Breast epithelium (tissue), 4 donors: ENCODE measurements at regions not wholly inside any gene's neighbourhood (a gene's known extent, or its start where the extent isn't known, plus 50 kb on each side); places are given as distances from the start of the nearest gene placed in this dataset.

Experiments used
- DNase-seq, 2 donors: peaks; one replicate each; pipeline ENCODE4 v3.0.0-alpha.2; 2019; ENCODE audit warnings: low spot score in 2 of 2
- H3K27ac ChIP-seq, 2 donors: fragments of 200-600 bp; sonication (generic) in 1 of 2; one replicate each; pipeline ENCODE4 v1.5.1; 2016 to 2019; ENCODE audit warnings: mild to moderate bottlenecking in 1 of 2
- H3K27me3 ChIP-seq, 2 donors: fragments of 200-600 bp; sonication (generic) in 1 of 2; one replicate each; pipeline versions ENCODE4 v1.5.1 to v1.6.0; 2017 to 2019; ENCODE audit warnings: control low read depth in 1 of 2, mild to moderate bottlenecking in 1 of 2
- H3K36me3 ChIP-seq: fragments of 200-600 bp; one replicate; pipeline ENCODE4 v1.5.1; 2019
- H3K4me1 ChIP-seq, 2 donors: fragments of 200-600 bp; sonication (generic); one replicate each; pipeline ENCODE4 v1.5.1; 2016 to 2019; ENCODE audit warnings: control low read depth in 1 of 2
- H3K4me3 ChIP-seq, 3 donors: fragments of 200-600 bp; sonication (generic); 1 replicate in 2 of 3; 2 replicates in 1 of 3; pipeline ENCODE4 v1.5.1; 2016 to 2019; ENCODE audit warnings: mild to moderate bottlenecking in 3 of 3, moderate library complexity in 2 of 3
- H3K9me3 ChIP-seq, 2 donors: fragments of 200-600 bp; sonication (generic) in 1 of 2; one replicate each; pipeline ENCODE4 v1.5.1; 2016 to 2019; ENCODE audit warnings: control low read depth in 1 of 2
- CTCF ChIP-seq, 3 donors: fragments of 450-650 bp; IDR thresholded peaks; one replicate each; pipeline ENCODE4 v1.5.1; 2016 to 2017; ENCODE audit warnings: antibody characterized with exemption in 3 of 3, mild to moderate bottlenecking in 3 of 3, moderate library complexity in 3 of 3
- POLR2A ChIP-seq: fragments of 450-650 bp; IDR thresholded peaks from one replicate; pipeline ENCODE4 v1.6.1; 2016; ENCODE audit warnings: antibody characterized with exemption, mild to moderate bottlenecking, moderate library complexity
- POLR2AphosphoS5 ChIP-seq, 3 donors: sonication (generic); formaldehyde crosslinking; IDR thresholded peaks; one replicate each; pipeline ENCODE4 v1.6.1; 2017; ENCODE audit warnings: antibody characterized with exemption in 3 of 3
- intact Hi-C: fragments of 100-400 bp; cut with DNase I; formaldehyde crosslinking; loops from one replicate; pipeline ENCODE4 v1.15.1; 2023; ENCODE audit warnings: low total_unique reads

GRCh38 chr1:187091666-187092065 is 262.9 kb downstream of the PLA2G4A start:
- no peak for DNase-seq
- Histone ChIP-seq H3K27me3 (no peaks in the 10 kb centered on the region), H3K9me3 (peaks cover 0 to 6% of the 10 kb centered on the region in 2 donors), H3K4me1 (no peaks in the 10 kb centered on the region), H3K4me3 (no peak overlapping the region), H3K27ac (no peak overlapping the region), H3K36me3 (no peaks in the 10 kb centered on the region)
- TF ChIP-seq POLR2A: no peak
- TF ChIP-seq CTCF (IDR thresholded peaks at IDR 0.05): no peak
- no peak for TF ChIP-seq POLR2AphosphoS5 (IDR thresholded peaks at IDR 0.05)
- intact Hi-C loops: no loop called here

GRCh38 chr1:187092104-187092503 is 263.4 kb downstream of the PLA2G4A start:
- intact Hi-C loops: no loop called here
- no peak for TF ChIP-seq CTCF (IDR thresholded peaks at IDR 0.05)

GRCh38 chr1:187096689-187097088 is 267.9 kb downstream of the PLA2G4A start:
- Histone ChIP-seq H3K27ac (no peak overlapping the region), H3K4me3 (no peak overlapping the region), H3K4me1 (no peaks in the 10 kb centered on the region), H3K27me3 (no peaks in the 10 kb centered on the region), H3K36me3 (no peaks in the 10 kb centered on the region), H3K9me3 (no peaks in the 10 kb centered on the region)
- TF ChIP-seq POLR2AphosphoS5 (IDR thresholded peaks at IDR 0.05) (no peak), POLR2A (no peak), CTCF (IDR thresholded peaks at IDR 0.05) (no peak)
- intact Hi-C loops: no loop called here
- DNase-seq: no peak

More at GRCh38 chr1:187092104-187092503, 263.4 kb downstream of the PLA2G4A start:
- DNase-seq: no peak
- Histone ChIP-seq H3K4me1 (no peaks in the 10 kb centered on the region), H3K36me3 (no peaks in the 10 kb centered on the region), H3K4me3 (no peak overlapping the region), H3K27ac (no peak overlapping the region), H3K9me3 (peaks cover 0 to 6% of the 10 kb centered on the region in 2 donors), H3K27me3 (no peaks in the 10 kb centered on the region)

DNA sequence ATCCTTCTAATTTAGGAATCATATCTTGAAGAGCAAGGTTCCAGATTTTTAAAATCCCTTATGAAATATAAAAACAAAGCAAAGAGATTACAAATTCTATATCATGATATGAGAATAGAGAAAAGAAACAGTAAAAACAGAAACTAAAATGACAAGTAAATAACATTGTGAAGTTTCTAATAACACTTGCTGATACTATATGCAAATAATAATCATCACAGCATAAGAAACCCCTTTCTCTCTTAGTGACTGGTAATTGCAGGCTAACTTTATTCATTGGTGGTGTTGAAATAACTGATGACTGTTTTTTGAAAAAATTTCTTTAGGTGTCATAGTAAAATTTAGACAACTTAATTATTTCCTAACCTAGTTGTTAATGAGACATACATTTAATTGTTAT is 281.6 kb downstream of the PLA2G4A start:
- Histone ChIP-seq H3K27ac (no peak overlapping the region), H3K36me3 (no peaks in the 10 kb centered on the region), H3K4me3 (no peak overlapping the region), H3K27me3 (no peaks in the 10 kb centered on the region), H3K9me3 (no peaks in the 10 kb centered on the region), H3K4me1 (no peaks in the 10 kb centered on the region)
- intact Hi-C loops: no loop called here
- TF ChIP-seq POLR2A: no peak
- no peak for TF ChIP-seq POLR2AphosphoS5 (IDR thresholded peaks at IDR 0.05)
- DNase-seq: no peak

- H3K9me3 ChIP-seq: no peaks in the 10 kb centered on the region
- no peaks in the 10 kb centered on the region for H3K27me3 ChIP-seq
- H3K36me3 ChIP-seq: no peaks in the 10 kb centered on the region
- intact Hi-C loops: no loop called here
- no peaks in the 10 kb centered on the region for H3K4me1 ChIP-seq
- no peak for DNase-seq
- H3K4me3 ChIP-seq: no peak overlapping the region
- TF ChIP-seq CTCF (IDR thresholded peaks at IDR 0.05): no peak
- no peak for TF ChIP-seq POLR2AphosphoS5 (IDR thresholded peaks at IDR 0.05)
- TF ChIP-seq POLR2A: no peak
- no peak overlapping the region for H3K27ac ChIP-seq
Observed at GRCh38 chr1:187114792-187115191, 286.0 kb downstream of the PLA2G4A start.

DNA sequence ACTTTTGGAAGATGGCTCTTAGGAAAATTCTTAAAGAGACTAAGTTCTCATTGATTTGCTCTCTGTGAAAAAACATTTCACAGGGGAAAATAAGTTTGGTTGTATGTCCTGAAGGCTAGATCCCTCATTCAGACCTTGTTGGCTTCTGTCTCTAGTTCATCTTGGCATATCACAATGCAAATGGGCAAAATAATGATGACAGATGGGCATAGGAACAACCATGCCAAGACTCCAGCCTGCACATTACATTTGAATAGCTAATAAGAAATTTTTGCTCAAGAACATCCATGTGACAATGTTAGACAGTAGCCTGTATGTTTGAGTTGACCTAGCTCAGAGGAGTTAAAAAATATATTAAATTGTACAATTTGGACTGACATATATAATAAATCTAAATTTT is 292.9 kb downstream of the PLA2G4A start:
- no peak for TF ChIP-seq POLR2AphosphoS5 (IDR thresholded peaks at IDR 0.05)
- no peak for TF ChIP-seq CTCF (IDR thresholded peaks at IDR 0.05)
- no peak for TF ChIP-seq POLR2A
- Histone ChIP-seq H3K27ac (no peak overlapping the region), H3K4me1 (no peaks in the 10 kb centered on the region), H3K9me3 (no peaks in the 10 kb centered on the region), H3K36me3 (no peaks in the 10 kb centered on the region), H3K27me3 (no peaks in the 10 kb centered on the region), H3K4me3 (no peak overlapping the region)
- intact Hi-C loops: no loop called here
- DNase-seq: no peak
